HG03097 (cell line): ENCODE measurements at regions not wholly inside any gene's neighbourhood (a gene's known extent, or its start where the extent isn't known, plus 50 kb on each side); places are given as distances from the start of the nearest gene placed in this dataset.

Experiments used
- ATAC-seq: cut with Tn5 transposase; IDR thresholded peaks from one replicate; pipeline ENCODE4 v1.9.1; 2021; ENCODE audit not compliant: unreplicated experiment, low FRiP score

- ATAC-seq, result no peak
These were observed 360.2 kb upstream of the POU3F3 start for GRCh38 chr2:104493698-104494097.

- ATAC-seq, result no peak
These were observed 352.6 kb upstream of the POU3F3 start for GRCh38 chr2:104501342-104501741.

- ATAC-seq, result no peak
These were observed 352.0 kb upstream of the POU3F3 start for GRCh38 chr2:104501929-104502328.

- no peak for ATAC-seq
These were observed 351.0 kb upstream of the POU3F3 start for GRCh38 chr2:104502901-104503300.

- no peak for ATAC-seq
These were observed 349.4 kb upstream of the POU3F3 start for GRCh38 chr2:104504331-104505073.

- ATAC-seq, result no peak
These were observed 335.7 kb upstream of the POU3F3 start for GRCh38 chr2:104518256-104518655.

GRCh38 chr2:104521247-104521646 lies 332.7 kb upstream of the POU3F3 start:
- ATAC-seq, result no peak

GRCh38 chr2:104523921-104524320 lies 330.0 kb upstream of the POU3F3 start:
- ATAC-seq, result no peak

- no peak for ATAC-seq
These were observed 325.8 kb upstream of the POU3F3 start for GRCh38 chr2:104528101-104528500.

GRCh38 chr2:104531122-104531521 lies 322.8 kb upstream of the POU3F3 start:
- ATAC-seq, result no peak

- no peak for ATAC-seq
These were observed 316.8 kb upstream of the POU3F3 start for GRCh38 chr2:104537116-104537515.

GRCh38 chr2:104538077-104538476 lies 315.8 kb upstream of the POU3F3 start:
- ATAC-seq, result no peak

- no peak for ATAC-seq
These were observed 314.3 kb upstream of the POU3F3 start for GRCh38 chr2:104539649-104540048.

GRCh38 chr2:104545055-104545454 lies 308.9 kb upstream of the POU3F3 start:
- no peak for ATAC-seq

- no peak for ATAC-seq
These were observed 307.4 kb upstream of the POU3F3 start for GRCh38 chr2:104546537-104546936.

- no peak for ATAC-seq
These were observed 306.7 kb upstream of the POU3F3 start for GRCh38 chr2:104547221-104547620.

GRCh38 chr2:104561251-104561650 lies 292.7 kb upstream of the POU3F3 start:
- ATAC-seq, result no peak

- no peak for ATAC-seq
These were observed 291.4 kb upstream of the POU3F3 start for GRCh38 chr2:104562537-104562936.

GRCh38 chr2:104563398-104563996 lies 290.4 kb upstream of the POU3F3 start:
- ATAC-seq, result no peak

- no peak for ATAC-seq
These were observed 285.7 kb upstream of the POU3F3 start for GRCh38 chr2:104568247-104568646.

GRCh38 chr2:104570259-104570658 lies 283.7 kb upstream of the POU3F3 start:
- ATAC-seq, result no peak

GRCh38 chr2:104572834-104573233 lies 281.1 kb upstream of the POU3F3 start:
- ATAC-seq, result no peak
